IPS-15b (cell line): ENCODE measurements at regions not wholly inside any gene's neighbourhood (a gene's known extent, or its start where the extent isn't known, plus 50 kb on each side); places are given as distances from the start of the nearest gene placed in this dataset.

Experiments used
- H3K27me3 ChIP-seq: one replicate; pipeline ENCODE4 v1.6.1; 2013; ENCODE audit warnings: low read length; ENCODE audit not compliant: control insufficient read depth, insufficient read depth
- H3K36me3 ChIP-seq: one replicate; pipeline ENCODE4 v1.6.1; 2013; ENCODE audit warnings: low read length; ENCODE audit not compliant: control insufficient read depth, insufficient read depth
- H3K4me1 ChIP-seq: one replicate; pipeline ENCODE4 v1.6.1; 2013; ENCODE audit warnings: mild to moderate bottlenecking, low read length; ENCODE audit not compliant: control insufficient read depth, insufficient read depth
- H3K4me3 ChIP-seq: one replicate; pipeline ENCODE4 v1.5.1; 2013; ENCODE audit warnings: low read depth, low read length
- H3K9ac ChIP-seq: one replicate; pipeline ENCODE4 v1.6.1; 2013; ENCODE audit warnings: low read depth, mild to moderate bottlenecking, low read length
- H3K9me3 ChIP-seq: one replicate; pipeline ENCODE4 v1.6.1; 2013; ENCODE audit warnings: mild to moderate bottlenecking, low read length; ENCODE audit not compliant: control insufficient read depth, insufficient read depth

- no peaks in the 10 kb centered on the region for H3K27me3 ChIP-seq
- H3K9ac ChIP-seq, result no peak overlapping the region
- H3K36me3 ChIP-seq, result no peaks in the 10 kb centered on the region
- no peaks in the 10 kb centered on the region for H3K9me3 ChIP-seq
- no peaks in the 10 kb centered on the region for H3K4me1 ChIP-seq
- H3K4me3 ChIP-seq, result no peak overlapping the region
Observed at GRCh38 chr10:8318956-8319355, 264.5 kb downstream of the GATA3 start.

- Histone ChIP-seq H3K9me3 (no peaks in the 10 kb centered on the region), H3K4me1 (no peaks in the 10 kb centered on the region), H3K4me3 (no peak overlapping the region), H3K27me3 (no peaks in the 10 kb centered on the region), H3K36me3 (no peaks in the 10 kb centered on the region), H3K9ac (no peak overlapping the region)
Observed at GRCh38 chr10:8319704-8320103, 265.2 kb downstream of the GATA3 start.

- Histone ChIP-seq H3K27me3 (no peaks in the 10 kb centered on the region), H3K36me3 (no peaks in the 10 kb centered on the region), H3K4me1 (no peaks in the 10 kb centered on the region), H3K4me3 (no peak overlapping the region), H3K9ac (no peak overlapping the region), H3K9me3 (no peaks in the 10 kb centered on the region)
Observed at GRCh38 chr10:8321990-8322389, 267.5 kb downstream of the GATA3 start.

- H3K4me3 ChIP-seq, result no peak overlapping the region
- no peak overlapping the region for H3K9ac ChIP-seq
Observed at GRCh38 chr10:8323428-8324054, 269.1 kb downstream of the GATA3 start.

GRCh38 chr10:8325024-8325980 is 270.8 kb downstream of the GATA3 start:
- no peaks in the 10 kb centered on the region for H3K9me3 ChIP-seq
- H3K4me3 ChIP-seq, result no peak overlapping the region
- H3K9ac ChIP-seq, result no peak overlapping the region
- H3K27me3 ChIP-seq, result no peaks in the 10 kb centered on the region
- H3K4me1 ChIP-seq, result no peaks in the 10 kb centered on the region
- H3K36me3 ChIP-seq, result no peaks in the 10 kb centered on the region

More at GRCh38 chr10:8323428-8324054, 269.1 kb downstream of the GATA3 start:
- no peaks in the 10 kb centered on the region for H3K36me3 ChIP-seq
- no peaks in the 10 kb centered on the region for H3K9me3 ChIP-seq
- H3K4me1 ChIP-seq, result no peaks in the 10 kb centered on the region
- H3K27me3 ChIP-seq, result no peaks in the 10 kb centered on the region

- no peak overlapping the region for H3K9ac ChIP-seq
- H3K9me3 ChIP-seq, result no peaks in the 10 kb centered on the region
- H3K4me3 ChIP-seq, result no peak overlapping the region
- no peaks in the 10 kb centered on the region for H3K4me1 ChIP-seq
- H3K36me3 ChIP-seq, result no peaks in the 10 kb centered on the region
- H3K27me3 ChIP-seq, result peaks cover 7% of the 10 kb centered on the region
Observed at GRCh38 chr10:8326396-8327139, 272.1 kb downstream of the GATA3 start.

GRCh38 chr10:8327140-8327423 is 272.6 kb downstream of the GATA3 start:
- Histone ChIP-seq H3K4me3 (no peak overlapping the region), H3K4me1 (no peaks in the 10 kb centered on the region), H3K36me3 (no peaks in the 10 kb centered on the region), H3K27me3 (peaks cover 13% of the 10 kb centered on the region), H3K9ac (no peak overlapping the region), H3K9me3 (no peaks in the 10 kb centered on the region)

GRCh38 chr10:8331387-8331786 is 276.9 kb downstream of the GATA3 start:
- H3K9ac ChIP-seq, result no peak overlapping the region
- H3K9me3 ChIP-seq, result no peaks in the 10 kb centered on the region
- H3K4me1 ChIP-seq, result no peaks in the 10 kb centered on the region
- peaks cover 20% of the 10 kb centered on the region for H3K27me3 ChIP-seq
- no peak overlapping the region for H3K4me3 ChIP-seq
- no peaks in the 10 kb centered on the region for H3K36me3 ChIP-seq

- Histone ChIP-seq H3K27me3 (peaks cover 20% of the 10 kb centered on the region), H3K4me1 (peaks cover 6% of the 10 kb centered on the region), H3K36me3 (no peaks in the 10 kb centered on the region), H3K9ac (no peak overlapping the region), H3K4me3 (peak overlapping the region; percentile 48), H3K9me3 (no peaks in the 10 kb centered on the region)
Observed at GRCh38 chr10:8331896-8332729, 277.6 kb downstream of the GATA3 start.

- no peaks in the 10 kb centered on the region for H3K36me3 ChIP-seq
- H3K9me3 ChIP-seq, result no peaks in the 10 kb centered on the region
- H3K9ac ChIP-seq, result no peak overlapping the region
- peaks cover 7% of the 10 kb centered on the region for H3K4me1 ChIP-seq
- peak overlapping the region; percentile 48 for H3K4me3 ChIP-seq
- H3K27me3 ChIP-seq, result peaks cover 20% of the 10 kb centered on the region
Observed at GRCh38 chr10:8332730-8333111, 278.2 kb downstream of the GATA3 start.

- peaks cover 7% of the 10 kb centered on the region for H3K4me1 ChIP-seq
- H3K27me3 ChIP-seq, result peaks cover 20% of the 10 kb centered on the region
- no peak overlapping the region for H3K9ac ChIP-seq
- no peaks in the 10 kb centered on the region for H3K9me3 ChIP-seq
- H3K36me3 ChIP-seq, result no peaks in the 10 kb centered on the region
- H3K4me3 ChIP-seq, result no peak overlapping the region
Observed at GRCh38 chr10:8334631-8335030, 280.1 kb downstream of the GATA3 start.
